ENCODE measurements at regions not wholly inside any gene's neighbourhood (a gene's known extent, or its start where the extent isn't known, plus 50 kb on each side); places are given as distances from the start of the nearest gene placed in this dataset.

GRCh38 chr18:55650363-55650870, 62.4 kb upstream of the TCF4 start:
- WGBS, result 58% methylated on average over 4 of the region's 4 CpGs

GRCh38 chr18:55647331-55647730, 59.3 kb upstream of the TCF4 start:
- no peak for TF ChIP-seq POLR2A (IDR thresholded peaks at IDR 0.05)
- TF ChIP-seq CTCF (IDR thresholded peaks at IDR 0.05), result no peak
- TF ChIP-seq POLR2AphosphoS5 (IDR thresholded peaks at IDR 0.05), result no peak
- WGBS, result 69% methylated on average over 4 of the region's 4 CpGs
- H3K9me3 ChIP-seq, result no peaks in the 10 kb centered on the region
- no peaks in the 10 kb centered on the region for H3K4me1 ChIP-seq (replicated peaks)
- no peak for DNase-seq (ENCODE audit: low spot score)
- H3K36me3 ChIP-seq, result no peaks in the 10 kb centered on the region
- H3K27me3 ChIP-seq (replicated peaks; ENCODE audit: insufficient read depth), result no peaks in the 10 kb centered on the region
- H3K4me3 ChIP-seq, result no peak overlapping the region
- H3K27ac ChIP-seq, result no peak overlapping the region
- intact Hi-C loops (cut with DNase I), result no loop called here

More at GRCh38 chr18:55650363-55650870, 62.4 kb upstream of the TCF4 start:
- no peaks in the 10 kb centered on the region for H3K36me3 ChIP-seq
- no peaks in the 10 kb centered on the region for H3K9me3 ChIP-seq
- no peak for DNase-seq (ENCODE audit: low spot score)
- intact Hi-C loops (cut with DNase I), result no loop called here
- no peaks in the 10 kb centered on the region for H3K4me1 ChIP-seq (replicated peaks)
- no peak overlapping the region for H3K27ac ChIP-seq
- no peaks in the 10 kb centered on the region for H3K27me3 ChIP-seq (replicated peaks; ENCODE audit: insufficient read depth)
- H3K4me3 ChIP-seq, result no peak overlapping the region
- TF ChIP-seq POLR2A (IDR thresholded peaks at IDR 0.05), result no peak

- TF ChIP-seq POLR2A (IDR thresholded peaks at IDR 0.05) (no peak), CTCF (IDR thresholded peaks at IDR 0.05) (no peak), POLR2AphosphoS5 (IDR thresholded peaks at IDR 0.05) (no peak)
- Histone ChIP-seq H3K27me3 (replicated peaks; ENCODE audit: insufficient read depth) (no peaks in the 10 kb centered on the region), H3K9me3 (no peaks in the 10 kb centered on the region), H3K4me3 (no peak overlapping the region), H3K27ac (no peak overlapping the region), H3K4me1 (replicated peaks) (no peaks in the 10 kb centered on the region), H3K36me3 (no peaks in the 10 kb centered on the region)
- no peak for DNase-seq (ENCODE audit: low spot score)
- intact Hi-C loops (cut with DNase I), result no loop called here
- WGBS, result 48% methylated on average over 2 of the region's 2 CpGs
Observed at GRCh38 chr18:55642191-55642590, 54.2 kb upstream of the TCF4 start.

- Histone ChIP-seq H3K9me3 (no peaks in the 10 kb centered on the region), H3K4me3 (no peak overlapping the region), H3K27me3 (replicated peaks; ENCODE audit: insufficient read depth) (no peaks in the 10 kb centered on the region), H3K36me3 (no peaks in the 10 kb centered on the region), H3K27ac (no peak overlapping the region), H3K4me1 (replicated peaks) (no peaks in the 10 kb centered on the region)
- TF ChIP-seq POLR2AphosphoS5 (IDR thresholded peaks at IDR 0.05) (no peak), CTCF (IDR thresholded peaks at IDR 0.05) (no peak), POLR2A (IDR thresholded peaks at IDR 0.05) (no peak)
- DNase-seq (ENCODE audit: low spot score), result no peak
- whole genome bisulfite sequencing, result 89% methylated on average over 4 of the region's 4 CpGs
- intact Hi-C loops (cut with DNase I), result no loop called here
Observed at GRCh38 chr18:55641486-55641885, 53.5 kb upstream of the TCF4 start.

Small RNA genes in the stretch of these regions (small RNA-seq; reads per million reads assigned to genes)
- 0 reads per million in 2 donors for gene RF00045

Data from prostate gland (tissue), 2 donors.